WI38 (cell line): ENCODE measurements at regions not wholly inside any gene's neighbourhood (a gene's known extent, or its start where the extent isn't known, plus 50 kb on each side); places are given as distances from the start of the nearest gene placed in this dataset.

Source experiments
- H3K4me3 ChIP-seq: 2 replicates; pipeline ENCODE4 v1.5.1; 2011; ENCODE audit warnings: low read depth, mild to moderate bottlenecking, control low read depth, low read length
- CTCF ChIP-seq: IDR thresholded peaks from 2 replicates; pipeline ENCODE4 v1.5.1; 2012; ENCODE audit warnings: low read depth, mild to moderate bottlenecking, control low read depth, low read length

- TF ChIP-seq CTCF, result no peak
- H3K4me3 ChIP-seq, result peak overlapping the region; percentile 53
Measured at GRCh38 chr7:130940907-130941306, 206.9 kb upstream of the KLF14 start.

- H3K4me3 ChIP-seq, result peak overlapping the region; percentile 53
- TF ChIP-seq CTCF, result no peak
Measured at GRCh38 chr7:130941322-130942210, 207.6 kb upstream of the KLF14 start.

GRCh38 chr7:130942211-130942964 is 208.4 kb upstream of the KLF14 start:
- no peak for TF ChIP-seq CTCF
- peak overlapping the region; percentile 52 for H3K4me3 ChIP-seq

GRCh38 chr7:130943336-130943901 is 209.4 kb upstream of the KLF14 start:
- no peak for TF ChIP-seq CTCF
- H3K4me3 ChIP-seq, result peak overlapping the region; percentile 52

GRCh38 chr7:130943981-130944380 is 210.0 kb upstream of the KLF14 start:
- H3K4me3 ChIP-seq, result peak overlapping the region; percentile 52; the same call in 1 of the 2 replicates
- TF ChIP-seq CTCF, result no peak

- H3K4me3 ChIP-seq, result no peak overlapping the region
- TF ChIP-seq CTCF, result no peak
Measured at GRCh38 chr7:130944997-130945396, 211.0 kb upstream of the KLF14 start.
